Loucy (cell line): ENCODE measurements at regions not wholly inside any gene's neighbourhood (a gene's known extent, or its start where the extent isn't known, plus 50 kb on each side); places are given as distances from the start of the nearest gene placed in this dataset.

Experiments used
- H2AFZ ChIP-seq: fragments of 200-600 bp; sonication (generic); 2 replicates; pipeline ENCODE4 v1.6.0; 2016; ENCODE audit warnings: antibody characterized with exemption, mild to moderate bottlenecking, low read length, moderate library complexity
- H3F3A ChIP-seq: fragments of 200-600 bp; 2 replicates; pipeline ENCODE4 v1.6.0; 2016; ENCODE audit warnings: antibody characterized with exemption, low read depth, mild to moderate bottlenecking
- H3K27me3 ChIP-seq: fragments of 200-600 bp; sonication (generic); 2 replicates; pipeline ENCODE4 v1.6.1; 2014; ENCODE audit warnings: low read length, mild to moderate bottlenecking; ENCODE audit not compliant: insufficient read depth, poor library complexity, severe bottlenecking
- H3K36me3 ChIP-seq: fragments of 200-600 bp; sonication (generic); 2 replicates; pipeline ENCODE4 v1.6.1; 2016; ENCODE audit warnings: low read length; ENCODE audit not compliant: insufficient read depth
- H3K4me1 ChIP-seq: fragments of 200-600 bp; sonication (generic); 2 replicates; pipeline ENCODE4 v1.5.1; 2014; ENCODE audit warnings: low read length, mild to moderate bottlenecking; ENCODE audit not compliant: insufficient read depth, poor library complexity, severe bottlenecking
- H3K4me2 ChIP-seq: fragments of 200-600 bp; sonication (generic); 2 replicates; pipeline ENCODE4 v1.6.0; 2014; ENCODE audit warnings: antibody characterized with exemption, low read length, low read depth, mild to moderate bottlenecking; ENCODE audit not compliant: poor library complexity, severe bottlenecking
- H3K4me3 ChIP-seq: fragments of 200-600 bp; sonication (generic); 2 replicates; pipeline ENCODE4 v1.5.1; 2014; ENCODE audit warnings: low read length, mild to moderate bottlenecking, mixed read lengths; ENCODE audit not compliant: poor library complexity, severe bottlenecking
- H3K79me2 ChIP-seq: fragments of 200-600 bp; sonication (generic); 2 replicates; pipeline ENCODE4 v1.6.1; 2014; ENCODE audit warnings: low read length; ENCODE audit not compliant: insufficient read depth
- H3K9ac ChIP-seq: fragments of 200-600 bp; sonication (generic); 2 replicates; pipeline ENCODE4 v1.6.0; 2014; ENCODE audit warnings: mild to moderate bottlenecking, low read depth, low read length, moderate library complexity; ENCODE audit not compliant: poor library complexity, severe bottlenecking
- H3K9me2 ChIP-seq: fragments of 200-600 bp; sonication (generic); replicated peaks from 2 replicates; pipeline ENCODE4 v1.6.1; 2016; ENCODE audit warnings: low read depth, low read length, mixed read lengths
- H3K9me3 ChIP-seq: fragments of 200-600 bp; sonication (generic); 2 replicates; pipeline ENCODE4 v1.6.1; 2014; ENCODE audit warnings: mild to moderate bottlenecking, antibody characterized with exemption, low read length, low read depth; ENCODE audit not compliant: insufficient read depth
- H4K20me1 ChIP-seq: fragments of 200-600 bp; sonication (generic); 2 replicates; pipeline ENCODE4 v1.6.0; 2014; ENCODE audit warnings: antibody characterized with exemption, low read length, mild to moderate bottlenecking; ENCODE audit not compliant: insufficient read depth, poor library complexity, severe bottlenecking
- EZH2phosphoT487 ChIP-seq: fragments of 200-600 bp; IDR thresholded peaks from 2 replicates; pipeline ENCODE4 v1.6.1; 2018; ENCODE audit warnings: antibody characterized with exemption, mild to moderate bottlenecking, moderate library complexity, borderline replicate concordance
- TF ChIP-seq, protein P1 (sequence below): fragments of 200-600 bp; sonication (generic); conservative IDR thresholded peaks from 2 replicates; pipeline ENCODE4 v1.5.1; 2014; ENCODE audit warnings: mild to moderate bottlenecking, antibody characterized with exemption, low read length

GRCh38 chr15:23850666-23851065 is 163.6 kb upstream of the NDN start:
- H3K9ac ChIP-seq, result no peak overlapping the region
- TF ChIP-seq, protein P1, sequence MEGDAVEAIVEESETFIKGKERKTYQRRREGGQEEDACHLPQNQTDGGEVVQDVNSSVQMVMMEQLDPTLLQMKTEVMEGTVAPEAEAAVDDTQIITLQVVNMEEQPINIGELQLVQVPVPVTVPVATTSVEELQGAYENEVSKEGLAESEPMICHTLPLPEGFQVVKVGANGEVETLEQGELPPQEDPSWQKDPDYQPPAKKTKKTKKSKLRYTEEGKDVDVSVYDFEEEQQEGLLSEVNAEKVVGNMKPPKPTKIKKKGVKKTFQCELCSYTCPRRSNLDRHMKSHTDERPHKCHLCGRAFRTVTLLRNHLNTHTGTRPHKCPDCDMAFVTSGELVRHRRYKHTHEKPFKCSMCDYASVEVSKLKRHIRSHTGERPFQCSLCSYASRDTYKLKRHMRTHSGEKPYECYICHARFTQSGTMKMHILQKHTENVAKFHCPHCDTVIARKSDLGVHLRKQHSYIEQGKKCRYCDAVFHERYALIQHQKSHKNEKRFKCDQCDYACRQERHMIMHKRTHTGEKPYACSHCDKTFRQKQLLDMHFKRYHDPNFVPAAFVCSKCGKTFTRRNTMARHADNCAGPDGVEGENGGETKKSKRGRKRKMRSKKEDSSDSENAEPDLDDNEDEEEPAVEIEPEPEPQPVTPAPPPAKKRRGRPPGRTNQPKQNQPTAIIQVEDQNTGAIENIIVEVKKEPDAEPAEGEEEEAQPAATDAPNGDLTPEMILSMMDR, result no peak
- TF ChIP-seq EZH2phosphoT487, result no peak
- H3K9me2 ChIP-seq, result no peaks in the 10 kb centered on the region
- no peaks in the 10 kb centered on the region for H4K20me1 ChIP-seq
- no peaks in the 10 kb centered on the region for H3K27me3 ChIP-seq
- H3K36me3 ChIP-seq, result no peaks in the 10 kb centered on the region
- no peaks in the 10 kb centered on the region for H3K79me2 ChIP-seq
- no peak overlapping the region for H3K4me2 ChIP-seq
- H3K4me3 ChIP-seq, result no peak overlapping the region
- H3K9me3 ChIP-seq, result no peaks in the 10 kb centered on the region
- H3F3A ChIP-seq, result no peaks in the 10 kb centered on the region
- no peak overlapping the region for H2AFZ ChIP-seq
- peaks cover 8% of the 10 kb centered on the region for H3K4me1 ChIP-seq

DNA sequence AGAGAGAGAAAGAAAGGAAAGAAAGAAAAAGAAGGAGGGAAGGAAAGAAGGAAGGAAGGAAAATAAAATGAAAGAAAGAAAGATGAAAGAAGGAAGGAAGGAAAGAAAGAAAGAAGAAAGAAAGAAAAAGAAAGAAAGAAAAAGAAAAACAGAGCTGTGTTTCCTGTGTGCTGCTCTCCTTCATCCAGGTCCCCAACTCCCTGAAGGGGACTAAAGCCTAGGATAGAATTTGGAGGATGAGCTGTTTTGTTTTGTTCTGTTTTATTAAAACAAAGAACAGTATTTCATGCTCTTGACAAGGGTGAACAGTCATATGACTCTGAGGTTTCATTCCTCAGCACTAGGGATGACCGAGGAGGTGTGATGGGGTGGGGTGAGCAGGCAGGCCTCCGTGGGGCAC is 164.8 kb upstream of the NDN start:
- no peaks in the 10 kb centered on the region for H3K27me3 ChIP-seq
- no peaks in the 10 kb centered on the region for H3K36me3 ChIP-seq
- H3K4me1 ChIP-seq, result peaks cover 8% of the 10 kb centered on the region
- H3F3A ChIP-seq, result no peaks in the 10 kb centered on the region
- H3K9ac ChIP-seq, result no peak overlapping the region
- H3K4me2 ChIP-seq, result no peak overlapping the region
- TF ChIP-seq, protein P1, result no peak
- no peak for TF ChIP-seq EZH2phosphoT487
- H4K20me1 ChIP-seq, result no peaks in the 10 kb centered on the region
- H3K4me3 ChIP-seq, result no peak overlapping the region
- H3K79me2 ChIP-seq, result no peaks in the 10 kb centered on the region
- H3K9me2 ChIP-seq, result no peaks in the 10 kb centered on the region
- no peak overlapping the region for H2AFZ ChIP-seq
- H3K9me3 ChIP-seq, result no peaks in the 10 kb centered on the region

- no peak for TF ChIP-seq EZH2phosphoT487
- TF ChIP-seq, protein P1, result no peak
- no peak overlapping the region for H3K4me2 ChIP-seq
- no peaks in the 10 kb centered on the region for H3K9me2 ChIP-seq
Measured at GRCh38 chr15:23853286-23853685, 166.2 kb upstream of the NDN start.

More at GRCh38 chr15:23853286-23853685, 166.2 kb upstream of the NDN start:
- H2AFZ ChIP-seq, result no peak overlapping the region
- no peak overlapping the region for H3K4me3 ChIP-seq
- H3K27me3 ChIP-seq, result no peaks in the 10 kb centered on the region
- no peaks in the 10 kb centered on the region for H3K36me3 ChIP-seq
- H3K79me2 ChIP-seq, result no peaks in the 10 kb centered on the region
- no peaks in the 10 kb centered on the region for H3K9me3 ChIP-seq
- H4K20me1 ChIP-seq, result no peaks in the 10 kb centered on the region
- H3K9ac ChIP-seq, result no peak overlapping the region
- peaks cover 8% of the 10 kb centered on the region for H3K4me1 ChIP-seq
- no peaks in the 10 kb centered on the region for H3F3A ChIP-seq
